GM21360 (cell line): ENCODE measurements at regions not wholly inside any gene's neighbourhood (a gene's known extent, or its start where the extent isn't known, plus 50 kb on each side); places are given as distances from the start of the nearest gene placed in this dataset.
"Not testable (repeated sequence)": the region's sequence is repeated elsewhere in the genome, so short reads cannot be mapped to it uniquely, and the experiment has no call there.

Experiments used
- ATAC-seq: cut with Tn5 transposase; IDR thresholded peaks from one replicate; pipeline ENCODE4 v1.9.1; 2021; ENCODE audit warnings: mild to moderate bottlenecking, moderate library complexity; ENCODE audit not compliant: unreplicated experiment

GRCh38 chr9:73095425-73095824, 56.2 kb upstream of the ANXA1 start:
- ATAC-seq = no peak

GRCh38 chr9:73093740-73094379, 57.8 kb upstream of the ANXA1 start:
- no peak for ATAC-seq

GRCh38 chr9:73093016-73093739, 58.5 kb upstream of the ANXA1 start:
- no peak for ATAC-seq

- ATAC-seq = no peak
Observed at GRCh38 chr9:73091909-73092308, 59.8 kb upstream of the ANXA1 start.

GRCh38 chr9:73090214-73090613, 61.5 kb upstream of the ANXA1 start:
- no peak for ATAC-seq

- ATAC-seq = no peak
Observed at GRCh38 chr9:73089304-73089985, 62.2 kb upstream of the ANXA1 start.

- ATAC-seq = not testable (repeated sequence)
Observed at GRCh38 chr9:73087876-73088275, 63.8 kb upstream of the ANXA1 start.

- no peak for ATAC-seq
Observed at GRCh38 chr9:73083519-73083918, 68.1 kb upstream of the ANXA1 start.

GRCh38 chr9:73081979-73082657, 69.5 kb upstream of the ANXA1 start:
- ATAC-seq = no peak

GRCh38 chr9:73080110-73080694, 71.5 kb upstream of the ANXA1 start:
- no peak for ATAC-seq

- no peak for ATAC-seq
Observed at GRCh38 chr9:73079326-73079725, 72.3 kb upstream of the ANXA1 start.

- no peak for ATAC-seq
Observed at GRCh38 chr9:73077625-73078030, 74.0 kb upstream of the ANXA1 start.

- no peak for ATAC-seq
Observed at GRCh38 chr9:73076970-73077369, 74.7 kb upstream of the ANXA1 start.

- ATAC-seq = no peak
Observed at GRCh38 chr9:73074176-73074708, 77.4 kb upstream of the ANXA1 start.

GRCh38 chr9:73073337-73074175, 78.1 kb upstream of the ANXA1 start:
- ATAC-seq = no peak

GRCh38 chr9:73067074-73067473, 84.6 kb upstream of the ANXA1 start:
- no peak for ATAC-seq

- no peak for ATAC-seq
Observed at GRCh38 chr9:73065439-73065838, 86.2 kb upstream of the ANXA1 start.

- no peak for ATAC-seq
Observed at GRCh38 chr9:73064315-73064714, 87.3 kb upstream of the ANXA1 start.

GRCh38 chr9:73061146-73061545, 90.5 kb upstream of the ANXA1 start:
- ATAC-seq = no peak

- no peak for ATAC-seq
Observed at GRCh38 chr9:73059247-73059646, 92.4 kb upstream of the ANXA1 start.
